Erythroblast (primary cell): ENCODE measurements at regions not wholly inside any gene's neighbourhood (a gene's known extent, or its start where the extent isn't known, plus 50 kb on each side); places are given as distances from the start of the nearest gene placed in this dataset.
"Not testable (repeated sequence)": the region's sequence is repeated elsewhere in the genome, so short reads cannot be mapped to it uniquely, and the experiment has no call there.

Experiments
- GATA1 ChIP-seq: IDR thresholded peaks from 2 replicates; pipeline ENCODE4 v1.6.1; 2011; ENCODE audit warnings: low read depth, mild to moderate bottlenecking, control low read depth, low read length, moderate library complexity
- POLR2A ChIP-seq: IDR thresholded peaks from 2 replicates; pipeline ENCODE4 v1.6.1; 2011; ENCODE audit warnings: mild to moderate bottlenecking, low read length

- not testable (repeated sequence) for TF ChIP-seq POLR2A, GATA1
Measured at GRCh38 chr14:43370565-43370896, 1136.6 kb downstream of the FSCB start.
